ENCODE measurements at regions not wholly inside any gene's neighbourhood (a gene's known extent, or its start where the extent isn't known, plus 50 kb on each side); places are given as distances from the start of the nearest gene placed in this dataset.

GRCh38 chr2:49251251-49251650, 96.9 kb upstream of the FSHR start:
- TF ChIP-seq CTCF (optimal IDR thresholded peaks at IDR 0.05 in 1 of 3, IDR thresholded peaks at IDR 0.05 in 1 of 3, conservative IDR thresholded peaks at IDR 0.05 in 1 of 3; ENCODE audit: extremely low read depth in 1 of 3, insufficient read depth in 2 of 3, low read length in 3 of 3) (no peak), EZH2 (IDR thresholded peaks at IDR 0.05; ENCODE audit: low read length) (no peak)
